ENCODE measurements at regions not wholly inside any gene's neighbourhood (a gene's known extent, or its start where the extent isn't known, plus 50 kb on each side); places are given as distances from the start of the nearest gene placed in this dataset.
"Not testable (repeated sequence)": the region's sequence is repeated elsewhere in the genome, so short reads cannot be mapped to it uniquely, and the experiment has no call there.

GRCh38 chr12:85425926-85426325 lies 145.9 kb downstream of the ALX1 start:
- FAIRE-seq = no peak

- FAIRE-seq = not testable (repeated sequence)
Observed at GRCh38 chr12:85433148-85433547, 153.1 kb downstream of the ALX1 start.

- no peak for FAIRE-seq
Observed at GRCh38 chr12:85440271-85440670, 160.3 kb downstream of the ALX1 start.

GRCh38 chr12:85441025-85441424 lies 161.0 kb downstream of the ALX1 start:
- no peak for FAIRE-seq

- no peak for FAIRE-seq
Observed at GRCh38 chr12:85441741-85442140, 161.7 kb downstream of the ALX1 start.

GRCh38 chr12:85445060-85445938 lies 165.3 kb downstream of the ALX1 start:
- FAIRE-seq = no peak

- no peak for FAIRE-seq
Observed at GRCh38 chr12:85448031-85448430, 168.0 kb downstream of the ALX1 start.

GRCh38 chr12:85448548-85449139 lies 168.6 kb downstream of the ALX1 start:
- peak; percentile 83 for FAIRE-seq

- no peak for FAIRE-seq
Observed at GRCh38 chr12:85457016-85457415, 177.0 kb downstream of the ALX1 start.

- FAIRE-seq = no peak
Observed at GRCh38 chr12:85461127-85461526, 181.1 kb downstream of the ALX1 start.

GRCh38 chr12:85462888-85463287 lies 182.9 kb downstream of the ALX1 start:
- no peak for FAIRE-seq

GRCh38 chr12:85466890-85467289 lies 186.9 kb downstream of the ALX1 start:
- no peak for FAIRE-seq

GRCh38 chr12:85468356-85469157 lies 188.5 kb downstream of the ALX1 start:
- FAIRE-seq = peak; percentile 20

- FAIRE-seq = not testable (repeated sequence)
Observed at GRCh38 chr12:85469158-85470086, 189.4 kb downstream of the ALX1 start.

GRCh38 chr12:85475277-85475676 lies 195.3 kb downstream of the ALX1 start:
- not testable (repeated sequence) for FAIRE-seq

GRCh38 chr12:85476756-85477155 lies 196.7 kb downstream of the ALX1 start:
- FAIRE-seq = no peak

- FAIRE-seq = no peak
Observed at GRCh38 chr12:85484387-85484786, 204.4 kb downstream of the ALX1 start.

GRCh38 chr12:85489194-85489593 lies 209.2 kb downstream of the ALX1 start:
- no peak for FAIRE-seq

GRCh38 chr12:85504164-85504563 lies 224.1 kb downstream of the ALX1 start:
- FAIRE-seq = no peak

GRCh38 chr12:85504624-85505023 lies 224.6 kb downstream of the ALX1 start:
- no peak for FAIRE-seq

- no peak for FAIRE-seq
Observed at GRCh38 chr12:85507456-85507855, 227.4 kb downstream of the ALX1 start.

- no peak for FAIRE-seq
Observed at GRCh38 chr12:85509081-85509856, 229.2 kb downstream of the ALX1 start.

Measured in TTC549 (cell line).